RWPE2 (cell line): ENCODE measurements at regions not wholly inside any gene's neighbourhood (a gene's known extent, or its start where the extent isn't known, plus 50 kb on each side); places are given as distances from the start of the nearest gene placed in this dataset.

Experiments used
- ATAC-seq: fragments of 200-7000 bp; cut with Tn5 transposase; 3 replicates; pipeline ENCODE4 v1.9.1; 2021; ENCODE audit warnings: low read depth
- DNase-seq: peaks from one replicate; pipeline ENCODE4 v3.0.0-alpha.2; 2020; ENCODE audit warnings: low spot score
- H3K27ac ChIP-seq: fragments of 450-650 bp; 2 replicates; pipeline ENCODE4 v1.5.1; 2017; ENCODE audit warnings: mild to moderate bottlenecking; ENCODE audit not compliant: poor library complexity, severe bottlenecking
- H3K27me3 ChIP-seq: fragments of 250-450 bp; sonication (Bioruptor Pico); 2 replicates; pipeline ENCODE4 v1.5.1; 2021; ENCODE audit warnings: mild to moderate bottlenecking, moderate library complexity; ENCODE audit not compliant: insufficient read depth, poor library complexity, severe bottlenecking
- H3K36me3 ChIP-seq: fragments of 250-450 bp; sonication (Bioruptor Pico); 2 replicates; pipeline ENCODE4 v1.5.1; 2020; ENCODE audit warnings: low read depth, mild to moderate bottlenecking, moderate library complexity
- H3K4me1 ChIP-seq: fragments of 250-450 bp; sonication (Bioruptor Pico); 2 replicates; pipeline ENCODE4 v1.5.1; 2021; ENCODE audit warnings: mild to moderate bottlenecking, moderate library complexity; ENCODE audit not compliant: insufficient read depth, poor library complexity, severe bottlenecking
- H3K4me3 ChIP-seq: fragments of 250-450 bp; sonication (Bioruptor Pico); 2 replicates; pipeline ENCODE4 v1.5.1; 2021; ENCODE audit warnings: mild to moderate bottlenecking, moderate library complexity; ENCODE audit not compliant: severe bottlenecking
- H3K9me3 ChIP-seq: fragments of 250-450 bp; sonication (Bioruptor Pico); 2 replicates; pipeline ENCODE4 v1.5.1; 2021; ENCODE audit warnings: mild to moderate bottlenecking, moderate library complexity; ENCODE audit not compliant: severe bottlenecking
- TF ChIP-seq, protein P1 (sequence below): fragments of 450-650 bp; IDR thresholded peaks from one replicate; pipeline ENCODE4 v1.5.1; 2017; ENCODE audit warnings: mild to moderate bottlenecking, moderate library complexity; ENCODE audit not compliant: poor library complexity, severe bottlenecking

DNA sequence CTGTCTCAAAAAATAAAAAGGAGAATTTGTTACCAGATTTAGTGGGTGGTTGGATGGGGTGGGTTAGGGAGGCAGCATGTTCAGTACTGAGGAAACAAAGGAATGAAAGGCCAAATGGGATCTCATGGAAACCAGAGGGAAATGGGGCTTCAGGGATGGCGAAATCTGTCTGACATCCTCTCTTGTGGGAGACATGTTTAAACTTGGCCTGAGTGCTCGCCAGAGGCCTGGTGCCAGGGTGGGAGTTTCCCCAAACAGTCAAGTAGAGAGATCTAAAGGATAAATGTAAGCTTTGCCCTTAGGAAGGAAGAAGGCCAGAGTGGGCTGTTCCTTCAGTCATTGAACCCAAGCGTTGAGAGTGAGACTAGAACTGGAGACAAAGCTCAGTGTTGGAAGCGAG, 61.9 kb upstream of the AKIRIN2 start:
- ATAC-seq (no peak), DNase-seq (no peak)
- Histone ChIP-seq H3K27me3 (no peaks in the 10 kb centered on the region), H3K4me1 (no peaks in the 10 kb centered on the region), H3K4me3 (no peak overlapping the region), H3K27ac (no peak overlapping the region), H3K36me3 (no peaks in the 10 kb centered on the region), H3K9me3 (no peaks in the 10 kb centered on the region)
- TF ChIP-seq, protein P1, sequence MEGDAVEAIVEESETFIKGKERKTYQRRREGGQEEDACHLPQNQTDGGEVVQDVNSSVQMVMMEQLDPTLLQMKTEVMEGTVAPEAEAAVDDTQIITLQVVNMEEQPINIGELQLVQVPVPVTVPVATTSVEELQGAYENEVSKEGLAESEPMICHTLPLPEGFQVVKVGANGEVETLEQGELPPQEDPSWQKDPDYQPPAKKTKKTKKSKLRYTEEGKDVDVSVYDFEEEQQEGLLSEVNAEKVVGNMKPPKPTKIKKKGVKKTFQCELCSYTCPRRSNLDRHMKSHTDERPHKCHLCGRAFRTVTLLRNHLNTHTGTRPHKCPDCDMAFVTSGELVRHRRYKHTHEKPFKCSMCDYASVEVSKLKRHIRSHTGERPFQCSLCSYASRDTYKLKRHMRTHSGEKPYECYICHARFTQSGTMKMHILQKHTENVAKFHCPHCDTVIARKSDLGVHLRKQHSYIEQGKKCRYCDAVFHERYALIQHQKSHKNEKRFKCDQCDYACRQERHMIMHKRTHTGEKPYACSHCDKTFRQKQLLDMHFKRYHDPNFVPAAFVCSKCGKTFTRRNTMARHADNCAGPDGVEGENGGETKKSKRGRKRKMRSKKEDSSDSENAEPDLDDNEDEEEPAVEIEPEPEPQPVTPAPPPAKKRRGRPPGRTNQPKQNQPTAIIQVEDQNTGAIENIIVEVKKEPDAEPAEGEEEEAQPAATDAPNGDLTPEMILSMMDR, result no peak

- Histone ChIP-seq H3K4me1 (no peaks in the 10 kb centered on the region), H3K9me3 (no peaks in the 10 kb centered on the region), H3K27me3 (no peaks in the 10 kb centered on the region), H3K27ac (no peak overlapping the region), H3K36me3 (no peaks in the 10 kb centered on the region), H3K4me3 (no peak overlapping the region)
- ATAC-seq, result no peak
- DNase-seq, result no peak
- TF ChIP-seq, protein P1, result no peak
These were observed 61.2 kb upstream of the AKIRIN2 start for GRCh38 chr6:87763276-87763675.

- TF ChIP-seq, protein P1, result no peak
- H3K27me3 ChIP-seq, result no peaks in the 10 kb centered on the region
- no peaks in the 10 kb centered on the region for H3K4me1 ChIP-seq
- no peak for DNase-seq
- no peaks in the 10 kb centered on the region for H3K36me3 ChIP-seq
- H3K4me3 ChIP-seq, result no peak overlapping the region
- no peaks in the 10 kb centered on the region for H3K9me3 ChIP-seq
- no peak for ATAC-seq
- H3K27ac ChIP-seq, result no peak overlapping the region
These were observed 60.1 kb upstream of the AKIRIN2 start for GRCh38 chr6:87762116-87762515.

GRCh38 chr6:87757792-87758191, 55.8 kb upstream of the AKIRIN2 start:
- no peaks in the 10 kb centered on the region for H3K9me3 ChIP-seq
- H3K4me1 ChIP-seq, result peaks cover 6% of the 10 kb centered on the region
- TF ChIP-seq, protein P1, result no peak
- H3K27me3 ChIP-seq, result no peaks in the 10 kb centered on the region
- H3K27ac ChIP-seq, result no peak overlapping the region
- H3K4me3 ChIP-seq, result no peak overlapping the region
- ATAC-seq, result no peak
- H3K36me3 ChIP-seq, result no peaks in the 10 kb centered on the region
- DNase-seq, result no peak

GRCh38 chr6:87756858-87757257, 54.8 kb upstream of the AKIRIN2 start:
- TF ChIP-seq, protein P1, result no peak
- Histone ChIP-seq H3K27ac (no peak overlapping the region), H3K9me3 (no peaks in the 10 kb centered on the region), H3K27me3 (no peaks in the 10 kb centered on the region), H3K4me3 (no peak overlapping the region), H3K4me1 (peaks cover 6% of the 10 kb centered on the region), H3K36me3 (no peaks in the 10 kb centered on the region)
- ATAC-seq, result peak; percentile 55
- DNase-seq, result no peak
